ENCODE measurements at regions not wholly inside any gene's neighbourhood (a gene's known extent, or its start where the extent isn't known, plus 50 kb on each side); places are given as distances from the start of the nearest gene placed in this dataset.

- Histone ChIP-seq H3K27me3 (no peaks in the 10 kb centered on the region), H3K4me1 (peaks cover 0 to 5% of the 10 kb centered on the region in 2 donors), H3K36me3 (no peaks in the 10 kb centered on the region), H3K9me3 (no peaks in the 10 kb centered on the region), H3K4me3 (replicated peaks in 1 of 3) (no peak overlapping the region), H3K27ac (no peak overlapping the region)
- DNase-seq, result no peak
- intact Hi-C loops (cut with DNase I), result no loop called here
- TF ChIP-seq CTCF (IDR thresholded peaks at IDR 0.05) (no peak), POLR2A (IDR thresholded peaks at IDR 0.05) (no peak)
Measured at GRCh38 chr21:16837321-16837720, 675.5 kb upstream of the CXADR start.

- DNase-seq, result no peak
- H3K9me3 ChIP-seq, result no peaks in the 10 kb centered on the region
- no peak for TF ChIP-seq CTCF (IDR thresholded peaks at IDR 0.05)
- TF ChIP-seq POLR2A (IDR thresholded peaks at IDR 0.05), result no peak
- peaks cover 0 to 5% of the 10 kb centered on the region in 2 donors for H3K4me1 ChIP-seq
- 69 to 81% methylated on average over 2 of the region's 2 CpGs for WGBS, 2 donors
- no peak overlapping the region for H3K27ac ChIP-seq
- no peaks in the 10 kb centered on the region for H3K36me3 ChIP-seq
- no peaks in the 10 kb centered on the region for H3K27me3 ChIP-seq
- no peak overlapping the region for H3K4me3 ChIP-seq (replicated peaks in 1 of 3)
- intact Hi-C loops (cut with DNase I), result no loop called here
Measured at GRCh38 chr21:16837721-16838120, 675.1 kb upstream of the CXADR start.

- 49 to 74% methylated on average over 3 of the region's 3 CpGs for WGBS, 2 donors
- Histone ChIP-seq H3K9me3 (no peaks in the 10 kb centered on the region), H3K27ac (no peak overlapping the region), H3K4me1 (peaks cover 0 to 5% of the 10 kb centered on the region in 2 donors), H3K36me3 (no peaks in the 10 kb centered on the region), H3K27me3 (no peaks in the 10 kb centered on the region), H3K4me3 (replicated peaks in 1 of 3) (no peak overlapping the region)
- no peak for DNase-seq
- TF ChIP-seq POLR2A (IDR thresholded peaks at IDR 0.05) (no peak), CTCF (IDR thresholded peaks at IDR 0.05) (no peak)
- intact Hi-C loops (cut with DNase I), result no loop called here
Measured at GRCh38 chr21:16838331-16838730, 674.5 kb upstream of the CXADR start.

GRCh38 chr21:16840538-16840937 lies 672.3 kb upstream of the CXADR start:
- no peak overlapping the region for H3K27ac ChIP-seq
- intact Hi-C loops (cut with DNase I), result no loop called here
- H3K9me3 ChIP-seq, result no peaks in the 10 kb centered on the region
- H3K4me1 ChIP-seq, result peaks cover 0 to 5% of the 10 kb centered on the region in 2 donors
- TF ChIP-seq POLR2A (IDR thresholded peaks at IDR 0.05) (no peak), CTCF (IDR thresholded peaks at IDR 0.05) (no peak)
- DNase-seq, result no peak
- no peaks in the 10 kb centered on the region for H3K36me3 ChIP-seq
- no peak overlapping the region for H3K4me3 ChIP-seq (replicated peaks in 1 of 3)
- no peaks in the 10 kb centered on the region for H3K27me3 ChIP-seq

- H3K36me3 ChIP-seq, result no peaks in the 10 kb centered on the region
- H3K27ac ChIP-seq, result no peak overlapping the region
- intact Hi-C loops (cut with DNase I), result no loop called here
- H3K4me3 ChIP-seq (replicated peaks in 1 of 3), result no peak overlapping the region
- WGBS, 2 donors, result 77% methylated on average over 4 of the region's 4 CpGs
- no peak for DNase-seq
- H3K27me3 ChIP-seq, result no peaks in the 10 kb centered on the region
- TF ChIP-seq CTCF (IDR thresholded peaks at IDR 0.05) (no peak), POLR2A (IDR thresholded peaks at IDR 0.05) (no peak)
- H3K4me1 ChIP-seq, result peaks cover 0 to 5% of the 10 kb centered on the region in 2 donors
- no peaks in the 10 kb centered on the region for H3K9me3 ChIP-seq
Measured at GRCh38 chr21:16841975-16842695, 670.7 kb upstream of the CXADR start.
